ENCODE measurements at regions not wholly inside any gene's neighbourhood (a gene's known extent, or its start where the extent isn't known, plus 50 kb on each side); places are given as distances from the start of the nearest gene placed in this dataset.
A peak's percentile ranks its signal among the peaks of the same experiment; 100 is the strongest.

GRCh38 chr14:101435546-101435945 is 125.7 kb upstream of the DIO3 start:
- no peak for DNase-seq

DNA sequence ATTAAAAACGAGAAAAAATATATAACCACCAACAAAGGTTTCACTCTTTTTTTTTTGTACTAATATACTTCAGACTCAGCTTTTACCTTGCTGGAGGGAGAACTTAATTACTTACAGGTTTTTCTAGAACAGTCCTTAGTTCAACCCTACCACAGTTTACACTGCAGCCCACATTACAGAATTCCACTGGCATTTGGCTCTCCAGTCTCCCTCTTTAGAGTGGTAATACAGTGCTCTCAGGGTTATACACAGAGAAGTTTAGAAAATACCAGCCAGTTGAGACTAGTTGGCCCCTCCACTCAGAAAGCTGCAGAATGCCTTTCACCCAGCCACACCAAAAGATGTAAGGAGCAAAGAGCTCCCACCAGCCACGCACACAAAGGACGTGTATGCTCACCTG is 122.3 kb upstream of the DIO3 start:
- DNase-seq = no peak

GRCh38 chr14:101440496-101440895 is 120.8 kb upstream of the DIO3 start:
- DNase-seq = no peak

GRCh38 chr14:101441710-101442109 is 119.6 kb upstream of the DIO3 start:
- DNase-seq = no peak

- DNase-seq = peak; percentile 48
These were observed 118.8 kb upstream of the DIO3 start for GRCh38 chr14:101442451-101442850.

DNA sequence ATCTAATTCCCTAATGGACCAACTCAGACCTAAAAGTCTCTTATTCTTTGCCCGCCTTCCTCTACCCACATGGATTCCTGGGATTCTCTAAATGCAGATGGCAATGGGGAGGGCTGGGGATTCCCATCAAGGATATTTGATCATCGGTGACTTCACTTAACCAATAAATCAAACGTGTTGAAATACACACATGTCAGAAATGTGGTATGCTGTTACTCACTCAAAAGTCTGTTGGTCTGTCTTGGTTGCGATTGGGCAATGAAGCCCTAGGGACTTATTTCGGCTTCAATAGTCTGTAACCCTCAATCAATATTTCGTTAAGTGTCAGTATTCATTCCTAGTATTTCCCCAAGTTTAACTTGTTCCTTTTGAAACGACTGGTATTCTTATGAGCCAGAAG is 117.2 kb upstream of the DIO3 start:
- peak; percentile 94 for DNase-seq

- no peak for DNase-seq
These were observed 116.0 kb upstream of the DIO3 start for GRCh38 chr14:101445278-101445677.

DNA sequence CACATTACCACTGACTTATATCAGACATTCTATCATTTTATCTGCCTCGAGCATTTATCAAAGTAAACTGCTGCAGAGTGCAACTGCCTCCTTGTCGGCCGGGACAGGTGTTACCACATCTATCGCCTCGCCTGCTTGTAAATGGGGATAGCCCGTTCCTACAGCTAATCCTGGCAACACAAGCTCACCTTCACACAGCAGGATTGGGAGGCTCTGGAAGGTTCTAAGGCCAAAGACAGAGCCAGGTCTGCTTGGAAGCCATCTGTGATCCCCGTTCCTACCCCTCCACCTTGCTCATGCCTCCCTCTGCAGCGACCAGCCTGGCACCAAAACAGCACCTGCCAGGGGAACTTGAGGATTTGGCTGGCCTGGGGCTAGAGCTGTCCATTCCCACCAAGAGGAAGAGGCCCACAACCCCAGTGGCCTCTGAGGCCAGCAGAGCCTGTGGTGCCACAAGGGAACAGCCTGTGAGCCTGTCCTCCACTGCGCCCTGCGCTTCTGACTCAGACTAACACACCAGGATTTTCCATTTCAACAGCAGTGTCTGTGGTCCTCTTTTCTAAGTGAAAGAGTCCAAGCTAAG is 114.8 kb upstream of the DIO3 start:
- DNase-seq = no peak

DNA sequence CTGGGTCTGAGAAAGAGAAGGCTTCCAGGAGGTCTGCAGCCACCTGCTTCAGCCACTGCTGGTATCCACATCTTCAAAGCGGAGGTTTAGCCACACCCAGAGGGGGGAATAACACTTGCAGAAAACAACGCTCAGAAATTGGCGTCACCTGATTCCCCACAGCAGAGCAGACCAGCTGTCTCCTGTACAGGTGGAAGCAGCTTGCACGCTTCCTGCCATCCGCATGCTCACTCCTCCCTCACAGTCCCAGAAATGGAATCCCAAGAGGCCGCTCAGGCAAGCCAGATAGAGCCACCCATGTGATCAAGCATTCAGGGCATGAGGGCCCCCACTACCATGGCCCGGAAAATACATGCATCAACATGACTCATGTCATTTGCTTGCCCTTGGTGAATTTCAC is 112.2 kb upstream of the DIO3 start:
- DNase-seq = no peak

GRCh38 chr14:101451166-101451565 is 110.1 kb upstream of the DIO3 start:
- peak; percentile 10 for DNase-seq

GRCh38 chr14:101453225-101453624 is 108.1 kb upstream of the DIO3 start:
- no peak for DNase-seq

- DNase-seq = no peak
These were observed 107.1 kb upstream of the DIO3 start for GRCh38 chr14:101454229-101454628.

- DNase-seq = peak; percentile 51
These were observed 104.8 kb upstream of the DIO3 start for GRCh38 chr14:101456246-101457175.

DNA sequence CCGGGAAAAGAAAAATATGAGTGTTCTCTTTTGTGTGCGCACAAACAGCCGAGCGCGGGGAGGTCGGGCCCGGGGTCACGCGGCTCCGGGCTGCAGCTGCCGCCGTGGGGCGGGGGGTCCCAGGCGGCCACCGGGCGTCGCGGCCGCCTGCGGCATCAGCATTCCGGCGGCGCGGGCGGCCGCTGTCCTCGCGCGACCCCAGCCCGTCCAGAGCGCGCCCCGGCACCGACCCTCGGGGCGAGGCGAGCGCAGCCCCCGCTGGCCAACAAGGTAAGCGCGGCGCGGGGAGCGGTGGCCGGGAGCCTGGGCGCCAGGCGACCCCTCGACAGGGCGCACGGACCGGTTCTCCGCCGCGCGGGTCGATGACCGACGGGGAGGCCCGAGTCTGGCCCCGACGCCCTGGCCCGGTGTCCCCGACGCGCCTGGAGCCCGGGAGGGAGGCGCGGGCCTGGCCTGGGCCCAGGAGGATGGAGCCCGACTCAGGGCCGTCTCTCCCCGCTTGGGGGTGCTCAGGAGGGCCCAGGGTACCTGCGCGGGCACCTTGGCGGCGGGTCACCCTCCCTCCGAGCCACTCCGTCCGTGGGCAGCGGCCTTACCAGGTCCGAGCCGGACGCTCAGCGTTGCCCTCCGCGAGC is 103.9 kb upstream of the DIO3 start:
- no peak for DNase-seq

GRCh38 chr14:101457936-101458740 is 103.2 kb upstream of the DIO3 start:
- DNase-seq = no peak

GRCh38 chr14:101458741-101459550 is 102.3 kb upstream of the DIO3 start:
- no peak for DNase-seq

DNA sequence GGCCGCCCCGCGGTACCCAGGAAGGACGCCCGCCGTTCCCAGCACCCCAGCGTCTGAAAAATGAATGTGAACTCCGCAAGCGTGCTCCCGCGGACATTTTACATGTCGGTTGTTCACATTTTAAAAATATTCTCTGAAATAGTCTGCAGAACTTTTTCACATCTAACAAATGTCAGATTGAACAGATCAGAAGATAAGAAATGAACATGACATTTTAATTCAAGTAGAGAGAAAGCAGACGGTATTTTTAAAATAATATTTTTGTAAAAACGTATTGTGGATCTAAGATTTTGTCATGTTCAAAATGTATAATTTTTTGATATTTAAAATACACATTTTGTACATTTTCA is 101.8 kb upstream of the DIO3 start:
- DNase-seq = no peak

DNA sequence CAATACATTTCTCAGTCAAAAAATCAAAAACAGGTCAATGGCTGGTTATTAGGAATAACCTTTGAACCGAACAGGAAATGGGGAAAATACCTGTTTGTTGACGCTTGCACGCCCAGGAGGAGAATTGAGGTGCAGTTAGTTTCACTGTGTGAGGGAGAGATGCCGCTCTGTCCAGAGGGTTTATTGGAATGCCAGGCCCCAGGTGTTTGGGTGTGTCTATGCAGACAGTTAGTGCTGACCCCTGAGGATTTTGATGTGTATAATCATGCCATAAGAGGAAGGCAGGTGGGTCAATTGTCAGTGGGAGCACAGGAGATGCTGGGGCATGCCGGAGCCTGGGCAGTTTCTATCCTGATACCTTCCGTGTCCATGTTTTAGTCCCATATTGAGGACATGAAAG is 100.8 kb upstream of the DIO3 start:
- no peak for DNase-seq

- DNase-seq = no peak
These were observed 100.1 kb upstream of the DIO3 start for GRCh38 chr14:101460986-101461750.

GRCh38 chr14:101461891-101462290 is 99.4 kb upstream of the DIO3 start:
- DNase-seq = no peak

GRCh38 chr14:101462726-101463565 is 98.3 kb upstream of the DIO3 start:
- peak; percentile 20 for DNase-seq

Data from MV-4-11 (cell line).